Stimulated activated CD8-positive, alpha-beta memory T cell treated with anti-CD3 and anti-CD28 coated beads, Interleukin-7, amount 100 ng/mL, for 24 hours (primary cell): ENCODE measurements at regions not wholly inside any gene's neighbourhood (a gene's known extent, or its start where the extent isn't known, plus 50 kb on each side); places are given as distances from the start of the nearest gene placed in this dataset.

Experiments used
- DNase-seq: peaks from one replicate; pipeline ENCODE4 v3.0.0-alpha.2; 2020; ENCODE audit warnings: low read depth

DNA sequence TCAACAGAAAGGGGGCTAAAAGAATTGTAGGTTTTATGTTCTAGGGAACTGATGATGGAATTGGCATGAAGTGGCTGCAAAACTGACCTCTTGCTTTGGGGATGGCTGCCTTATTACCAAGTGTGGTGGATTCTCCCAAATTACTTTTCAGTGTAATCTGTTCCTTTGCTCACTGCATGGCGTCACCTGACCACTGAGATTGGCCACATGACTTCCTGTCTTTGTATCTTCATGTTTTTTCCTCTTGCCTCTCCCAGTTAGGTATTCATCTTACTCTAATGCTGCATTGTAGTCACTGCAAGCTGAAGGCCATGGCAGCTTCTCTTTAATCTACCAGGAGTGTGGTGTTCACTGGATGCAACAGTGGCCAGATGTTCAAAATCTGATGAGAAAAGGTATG is 257.7 kb upstream of the TNP1 start:
- DNase-seq: no peak

DNA sequence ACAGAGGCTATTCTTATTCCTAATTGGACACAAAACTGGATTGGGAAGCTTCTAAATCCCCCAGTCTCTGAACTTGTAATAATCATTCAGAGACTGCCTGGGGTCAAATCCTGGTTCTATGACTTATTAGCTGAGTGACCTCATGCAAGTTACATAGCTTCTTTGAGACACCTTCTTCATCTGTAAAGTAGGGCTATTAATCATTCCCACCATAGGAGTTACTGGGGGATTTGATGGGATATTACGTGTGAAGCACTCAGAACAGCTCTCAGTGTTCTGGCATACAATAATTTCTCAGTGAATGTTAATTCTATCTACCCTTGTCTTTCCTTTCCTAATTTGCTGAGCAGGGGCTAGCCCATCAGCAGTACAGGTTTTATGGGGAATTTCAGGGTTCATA is 256.7 kb upstream of the TNP1 start:
- DNase-seq: no peak

DNA sequence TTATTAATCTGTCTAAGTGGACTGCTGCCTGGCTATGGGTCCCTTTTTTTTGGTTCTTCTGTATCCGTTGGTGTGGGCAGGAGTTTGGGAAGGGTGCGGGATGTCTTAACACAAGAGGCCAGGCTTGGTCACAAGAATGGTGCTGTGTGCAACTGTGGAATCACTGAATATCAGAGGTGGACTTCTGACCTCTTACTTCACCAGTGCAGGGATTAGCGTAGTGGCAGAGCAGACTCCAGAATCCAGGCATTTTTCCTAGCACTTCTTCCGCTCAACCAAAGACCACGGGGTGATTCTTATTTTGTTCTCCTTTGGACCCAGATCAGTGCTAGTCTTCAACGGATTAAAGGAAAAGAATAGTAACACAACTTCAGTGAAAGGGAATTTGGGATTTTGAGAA is 254.3 kb upstream of the TNP1 start:
- DNase-seq: no peak

DNA sequence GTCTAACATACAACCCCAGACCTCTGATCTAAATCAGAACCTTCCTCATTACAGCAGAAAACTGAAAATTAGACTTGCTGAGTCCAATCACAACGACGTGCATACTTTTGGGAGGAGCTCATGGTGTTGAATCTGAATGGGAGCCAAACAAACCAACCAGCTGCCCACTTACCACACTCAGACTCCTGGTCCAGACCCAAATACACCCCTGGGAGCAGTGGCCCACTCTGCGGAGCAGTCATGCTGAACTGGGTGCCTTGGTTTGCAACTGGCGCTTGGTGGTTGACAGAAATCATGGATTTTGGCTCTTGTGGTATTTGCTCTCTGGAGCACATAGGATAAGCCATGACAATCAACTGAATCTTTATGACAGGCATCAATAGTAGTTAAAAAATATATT is 253.6 kb upstream of the TNP1 start:
- DNase-seq: no peak

DNA sequence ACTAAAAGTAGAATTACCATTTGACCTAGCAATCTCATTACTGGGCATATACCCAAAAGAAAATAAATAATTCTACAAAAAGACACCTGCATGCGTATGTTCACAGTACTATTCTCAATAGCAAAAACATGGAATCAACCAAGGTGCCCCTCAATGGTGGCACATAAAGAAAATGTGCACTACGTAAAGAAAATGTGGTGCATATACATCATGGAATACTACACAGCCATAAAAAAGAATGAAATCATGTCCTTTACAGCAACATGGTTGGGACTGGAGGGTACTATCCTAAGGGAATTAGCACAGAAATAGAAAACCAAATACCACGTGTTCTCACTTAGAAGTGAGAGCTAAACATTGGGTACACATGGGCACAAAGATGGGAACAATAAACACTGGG is 250.7 kb upstream of the TNP1 start:
- no peak for DNase-seq

DNA sequence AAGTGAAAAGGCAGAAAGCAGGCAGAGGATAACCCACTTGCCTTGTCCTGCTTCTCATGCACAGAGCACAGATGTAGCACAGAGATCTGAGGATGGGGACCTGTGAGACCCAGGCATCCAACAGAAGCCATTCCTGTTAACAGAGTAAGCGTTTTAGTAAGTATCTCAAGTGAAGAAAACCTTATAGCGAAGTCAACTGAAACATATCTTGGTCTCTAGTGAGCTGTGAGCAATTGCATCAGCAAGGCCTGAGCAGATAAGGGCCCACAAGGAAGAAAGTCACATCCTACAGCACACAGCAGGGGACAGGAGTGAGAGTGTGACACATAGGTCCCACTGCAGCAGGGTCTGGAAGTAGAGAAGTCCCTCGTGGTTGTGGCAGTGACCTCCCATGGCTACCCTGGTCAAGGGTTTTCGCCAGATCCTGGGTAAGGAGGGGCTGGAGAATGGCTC is 248.7 kb upstream of the TNP1 start:
- no peak for DNase-seq

DNA sequence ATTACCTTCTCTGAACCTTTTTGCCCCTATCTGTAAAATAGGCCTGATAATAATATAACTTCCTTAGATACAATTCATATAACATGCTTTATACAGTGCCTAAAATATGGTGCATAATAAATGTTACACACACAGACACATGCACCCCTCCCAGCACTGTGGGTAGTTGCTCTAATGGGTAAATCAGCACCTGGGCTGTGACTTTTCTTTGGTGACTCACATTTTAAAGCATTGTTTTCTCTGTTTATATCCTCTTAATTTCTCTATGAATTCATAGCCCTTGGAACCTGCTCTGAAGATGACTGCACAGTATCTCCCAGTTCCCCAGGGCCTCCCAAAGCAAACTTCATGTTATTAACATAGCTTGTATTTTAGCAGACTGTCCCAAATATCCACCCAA is 248.2 kb upstream of the TNP1 start:
- no peak for DNase-seq

DNA sequence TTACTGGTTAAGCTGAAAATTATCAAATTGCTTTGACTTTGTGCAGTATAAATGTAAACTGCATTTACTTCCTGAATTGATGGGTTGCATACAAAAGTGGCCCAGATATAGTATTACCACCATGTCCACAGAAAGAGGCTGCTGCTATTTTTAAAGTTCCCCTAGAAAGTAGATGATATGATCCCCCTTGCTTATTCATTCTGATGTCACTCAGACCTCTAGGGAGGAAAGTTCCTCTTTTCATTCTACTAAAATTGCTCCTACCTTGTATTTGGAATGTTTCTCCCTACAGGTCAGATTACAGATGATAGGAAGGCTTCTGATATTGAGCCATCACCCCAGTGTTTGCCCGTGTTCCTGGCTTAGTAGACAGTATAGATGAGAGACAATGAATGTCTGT is 247.6 kb upstream of the TNP1 start:
- DNase-seq: no peak

DNA sequence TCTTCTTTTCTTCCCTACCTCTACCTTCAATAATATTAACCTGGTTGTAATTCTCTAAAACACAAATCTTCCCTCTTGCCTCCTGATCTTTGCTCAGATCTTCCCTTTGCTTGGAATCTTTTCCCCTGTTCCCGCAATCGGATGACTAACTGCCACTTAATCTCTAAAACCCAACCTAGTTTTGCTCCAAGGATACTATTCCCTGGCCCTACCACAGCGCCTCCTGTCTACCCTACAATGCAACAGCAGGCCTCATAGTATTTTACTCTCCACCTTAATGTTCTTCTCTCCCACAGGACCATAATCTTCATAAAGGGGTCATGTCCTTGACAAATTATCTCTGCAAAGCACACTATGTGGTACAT is 246.8 kb upstream of the TNP1 start:
- DNase-seq: no peak

DNA sequence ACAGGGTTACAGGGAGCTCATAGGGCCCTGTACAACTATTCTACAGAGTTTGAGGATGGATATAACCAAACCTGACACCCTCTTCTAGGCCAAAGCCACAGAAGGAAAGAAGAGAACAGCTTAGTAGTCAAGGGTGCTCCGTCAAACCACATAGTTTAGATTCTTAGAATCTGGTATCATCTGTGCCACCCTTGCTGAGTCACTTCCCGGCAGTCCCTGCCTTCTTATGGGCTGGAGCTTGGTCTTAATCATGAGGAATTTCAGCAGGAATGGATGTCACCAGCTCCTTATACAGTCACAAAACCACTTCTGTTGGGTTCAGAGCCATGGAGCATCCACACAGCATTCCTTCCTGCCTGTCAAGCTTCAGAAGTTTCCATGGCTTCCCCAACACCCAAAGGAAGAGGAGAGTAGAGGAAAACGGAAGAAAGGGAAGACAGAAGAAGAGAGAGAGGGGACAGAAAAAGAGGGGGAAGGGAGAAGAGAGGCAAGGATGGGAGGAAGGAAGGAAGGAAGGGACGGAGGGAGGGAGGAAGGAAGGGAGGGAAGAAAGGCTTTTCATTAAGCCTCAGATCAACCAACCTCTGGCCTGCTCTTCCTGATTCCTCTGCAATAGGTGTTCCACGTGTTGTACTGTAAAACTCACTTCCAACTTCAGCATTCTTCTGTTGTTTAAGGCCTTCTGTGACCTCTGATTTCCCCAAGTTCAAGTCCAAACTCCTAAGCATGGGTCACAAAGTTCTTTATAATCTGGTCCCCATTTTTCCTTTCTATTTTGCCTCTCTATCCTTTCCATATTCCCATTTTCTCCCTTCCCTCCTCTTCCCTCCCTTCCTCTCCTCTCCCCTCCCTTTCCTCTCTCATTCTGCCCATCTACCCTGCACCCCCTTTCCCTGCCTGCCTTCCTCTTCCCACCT is 246.1 kb upstream of the TNP1 start:
- DNase-seq: no peak

DNA sequence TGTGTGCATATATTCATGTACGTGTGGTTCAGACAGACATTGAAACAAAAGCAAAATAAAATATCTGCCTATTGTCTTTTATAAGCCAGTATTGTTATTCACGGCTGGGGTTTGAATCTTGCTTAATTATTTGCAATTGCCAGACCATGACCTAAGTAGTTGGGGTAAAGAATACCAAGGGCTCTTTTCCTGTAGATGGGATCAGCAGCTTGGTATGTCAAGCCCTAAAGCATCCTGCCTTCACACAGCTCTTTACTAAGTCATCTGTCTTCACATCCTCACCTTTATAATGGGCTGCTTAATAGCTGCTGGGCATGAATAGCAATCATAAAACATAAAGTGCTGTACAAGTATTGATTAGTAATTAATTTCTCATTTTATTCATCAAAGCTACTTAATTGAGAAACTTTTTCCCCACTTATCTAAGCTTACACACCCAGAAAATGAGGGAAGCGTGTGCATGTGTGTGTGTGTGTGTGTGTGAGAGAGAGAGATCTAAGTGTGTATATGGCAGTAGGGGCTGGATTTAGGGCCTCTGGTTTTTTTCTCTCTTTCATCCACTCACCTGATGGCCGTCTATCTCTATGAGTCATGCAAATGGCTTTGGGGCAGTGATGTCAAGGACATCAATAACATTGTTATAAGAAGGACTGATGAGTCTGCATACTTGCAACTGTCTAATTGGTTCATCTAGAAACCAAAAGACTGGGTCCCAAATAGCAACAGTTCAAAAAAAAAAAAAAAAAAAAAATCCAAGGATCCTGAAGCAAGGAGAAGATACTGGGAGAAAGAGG is 244.1 kb upstream of the TNP1 start:
- DNase-seq: no peak

DNA sequence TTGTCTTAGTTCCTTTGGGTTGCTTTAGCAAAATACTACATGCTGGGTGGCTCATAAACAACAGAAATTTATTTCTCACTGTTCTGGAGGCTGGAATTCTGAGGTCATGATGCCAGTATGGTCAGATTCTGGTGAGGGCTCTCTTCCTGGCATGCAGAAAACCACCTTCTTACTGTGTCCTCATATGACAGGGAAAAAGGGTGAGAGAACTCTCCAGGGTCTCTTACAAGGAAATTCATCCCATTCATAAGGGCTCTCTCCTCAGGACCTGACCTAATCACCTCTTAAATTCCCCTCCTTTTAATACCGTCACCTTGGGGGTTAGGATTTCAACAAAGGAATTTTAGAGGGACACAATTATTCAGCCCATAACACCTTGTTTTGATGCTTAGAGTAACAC is 243.1 kb upstream of the TNP1 start:
- DNase-seq: no peak

DNA sequence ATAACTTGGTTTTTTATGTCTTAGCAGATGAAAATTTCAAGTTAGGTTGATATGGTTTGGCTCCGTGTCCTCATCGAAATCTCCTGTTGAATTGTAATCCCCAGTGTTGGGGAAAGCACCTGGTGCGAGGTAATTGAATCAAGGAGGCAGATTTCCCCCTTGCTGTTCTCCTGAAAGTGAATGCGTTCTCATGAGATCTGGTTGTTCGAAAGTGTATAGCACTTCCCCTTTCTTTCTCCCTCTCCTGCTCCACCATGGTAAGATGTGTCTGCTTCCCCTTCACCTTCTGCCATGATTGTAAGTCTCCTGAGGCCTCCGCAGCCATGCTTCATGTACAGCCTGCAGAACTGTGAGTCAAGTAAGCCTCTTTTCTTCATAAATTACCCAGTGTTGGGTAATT is 242.1 kb upstream of the TNP1 start:
- no peak for DNase-seq

DNA sequence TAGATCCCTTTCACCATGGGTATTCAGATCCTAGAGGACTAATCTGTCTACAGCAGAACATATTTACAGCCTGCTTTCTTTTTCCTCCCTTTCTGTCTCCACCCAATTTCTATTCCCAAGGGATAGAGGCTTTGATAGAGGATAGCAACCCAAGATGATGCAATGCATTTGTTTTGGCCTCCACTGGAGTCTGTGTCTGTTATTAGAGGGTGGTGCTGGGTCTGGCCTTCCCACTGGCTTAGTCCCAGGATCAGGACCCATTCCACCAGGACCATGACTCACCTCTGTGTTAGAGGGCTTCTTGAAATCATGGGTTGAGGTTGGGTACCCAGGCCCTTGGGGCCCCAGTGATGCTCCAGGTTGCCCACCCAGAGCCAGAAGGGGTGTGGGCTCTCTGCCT is 239.7 kb upstream of the TNP1 start:
- DNase-seq: no peak

DNA sequence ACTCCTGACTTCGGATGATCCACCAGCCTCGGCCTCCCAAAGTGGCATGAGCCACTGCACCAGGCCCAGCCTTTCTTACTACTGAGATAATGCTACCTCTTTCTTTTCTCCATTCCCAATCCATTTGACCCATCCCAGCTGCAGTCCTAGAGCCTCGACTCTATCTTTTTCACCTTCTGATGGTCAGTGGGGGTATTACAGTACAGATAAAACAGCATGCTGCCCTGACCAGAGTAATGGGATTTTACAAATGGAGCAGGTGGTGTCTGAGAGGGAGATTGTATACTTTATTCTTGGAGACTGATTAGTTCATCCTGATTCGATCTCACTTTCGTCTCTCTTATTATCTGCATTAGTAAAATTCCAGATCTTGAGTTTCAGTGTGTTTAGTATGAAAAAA is 238.6 kb upstream of the TNP1 start:
- DNase-seq: no peak

DNA sequence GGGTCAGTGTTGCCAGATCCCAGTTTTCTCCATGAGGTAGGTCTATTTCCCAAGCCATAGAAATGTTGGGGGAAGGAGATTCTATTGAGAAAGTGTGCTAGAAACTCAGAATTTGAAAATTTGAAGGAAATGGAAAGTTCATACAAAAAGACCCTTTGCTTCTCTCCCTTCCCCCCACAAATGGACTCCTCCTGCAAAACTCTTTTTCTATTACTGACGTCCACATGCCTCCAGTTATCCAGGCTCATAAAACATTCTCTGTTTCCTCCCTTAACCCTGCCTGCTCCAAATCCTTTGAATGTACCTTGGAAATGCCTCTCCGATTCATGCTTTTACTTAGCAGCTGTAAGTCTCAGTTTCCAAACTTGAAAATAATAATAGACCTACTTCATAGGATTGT is 237.5 kb upstream of the TNP1 start:
- DNase-seq: no peak

DNA sequence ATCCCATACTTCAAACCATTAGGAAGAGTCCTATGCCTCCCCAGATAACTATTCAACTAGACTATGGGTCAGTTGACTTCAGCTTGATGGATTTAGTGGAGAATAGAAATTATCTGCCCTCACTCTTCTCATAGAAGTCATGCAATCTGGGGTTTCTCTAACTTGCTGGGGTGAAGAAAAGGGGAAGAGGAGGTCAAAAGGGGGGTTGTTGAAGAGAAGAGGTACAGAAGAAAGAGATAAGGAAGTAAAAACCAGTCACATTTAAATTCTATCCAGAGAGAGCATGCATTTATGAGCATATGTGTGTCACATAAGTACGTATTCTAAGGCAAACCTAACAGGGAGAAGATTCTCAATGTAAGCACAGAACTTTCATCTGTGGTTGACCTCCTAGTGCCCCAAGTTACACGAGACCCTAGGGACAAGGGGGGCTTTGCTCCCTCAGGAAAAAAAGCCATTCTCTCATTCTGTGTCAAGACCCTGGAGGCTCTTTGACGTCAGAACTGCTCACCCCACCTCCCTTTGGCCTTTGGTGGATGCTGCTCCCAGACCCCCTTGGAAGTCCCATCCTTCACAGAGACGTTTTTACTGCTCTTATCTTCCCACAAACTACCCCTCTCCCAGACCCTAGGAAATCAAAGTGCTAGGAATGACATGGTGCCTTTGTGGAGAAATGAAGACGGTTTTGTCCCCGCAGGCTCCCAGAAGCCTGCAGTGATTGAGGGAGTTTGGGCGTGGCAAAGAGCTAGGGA is 236.8 kb upstream of the TNP1 start:
- no peak for DNase-seq

DNA sequence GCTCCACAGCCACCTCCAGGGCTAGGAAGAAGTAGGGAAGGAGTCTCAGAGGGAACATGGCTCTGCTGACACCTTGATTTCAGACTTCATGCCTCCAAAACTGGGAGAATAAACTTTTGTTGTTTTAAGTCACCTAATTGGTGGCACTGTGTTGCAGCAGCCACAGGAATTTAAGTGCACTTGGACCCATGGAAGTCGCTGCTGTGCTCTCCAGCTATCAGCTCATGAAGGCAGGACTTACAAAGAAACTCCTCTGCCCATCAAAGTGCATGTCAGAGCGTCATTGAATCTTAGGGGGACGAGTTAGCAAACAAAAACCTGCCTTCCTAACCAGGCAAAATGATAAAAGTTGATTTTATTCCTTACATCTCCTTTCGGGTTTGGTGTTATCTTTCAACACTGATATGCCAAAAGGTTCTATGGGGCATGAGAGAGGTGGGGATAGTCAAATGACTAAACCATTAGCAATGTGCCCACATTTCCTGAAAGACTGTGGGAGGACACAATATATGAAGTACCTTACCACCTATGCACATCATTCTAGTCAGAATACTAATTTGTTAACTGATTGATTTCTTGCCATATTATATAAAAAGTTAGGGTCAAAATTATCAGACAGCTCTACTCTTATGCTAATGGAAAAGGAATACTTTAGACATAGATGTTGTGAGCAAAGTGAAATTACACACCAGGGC is 235.8 kb upstream of the TNP1 start:
- DNase-seq: no peak

DNA sequence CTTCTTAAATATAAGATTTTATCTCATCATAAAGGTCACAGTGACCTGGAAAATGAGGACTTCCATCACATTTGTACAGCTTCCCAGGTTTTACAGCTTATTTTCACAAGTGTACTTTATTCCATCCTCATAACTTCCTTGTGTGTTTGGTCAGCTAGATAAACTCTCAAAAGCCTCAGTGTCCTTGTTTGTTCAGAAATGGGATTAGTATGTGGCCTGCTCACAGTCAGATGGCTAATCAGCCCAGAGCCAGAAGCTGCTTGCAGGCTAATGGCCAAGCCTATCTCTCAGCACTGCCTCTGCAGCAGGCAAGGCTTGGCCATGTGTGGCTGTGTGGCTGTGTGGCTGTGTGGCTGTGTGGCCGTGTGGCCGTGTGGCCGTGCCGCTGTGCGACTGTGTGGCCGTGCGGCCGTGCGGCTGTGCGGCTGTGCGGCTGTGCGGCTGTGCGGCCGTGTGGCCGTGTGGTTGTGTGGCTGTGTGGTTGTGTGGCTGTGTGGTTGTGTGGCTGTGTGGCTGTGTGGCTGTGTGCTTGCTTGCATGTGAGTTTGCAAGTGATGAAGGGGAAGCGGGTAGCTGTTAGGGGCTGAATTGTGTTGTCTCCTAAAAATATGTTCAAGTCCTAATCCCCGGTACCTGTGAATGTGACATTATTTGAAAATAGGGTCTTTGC is 233.0 kb upstream of the TNP1 start:
- DNase-seq: no peak

DNA sequence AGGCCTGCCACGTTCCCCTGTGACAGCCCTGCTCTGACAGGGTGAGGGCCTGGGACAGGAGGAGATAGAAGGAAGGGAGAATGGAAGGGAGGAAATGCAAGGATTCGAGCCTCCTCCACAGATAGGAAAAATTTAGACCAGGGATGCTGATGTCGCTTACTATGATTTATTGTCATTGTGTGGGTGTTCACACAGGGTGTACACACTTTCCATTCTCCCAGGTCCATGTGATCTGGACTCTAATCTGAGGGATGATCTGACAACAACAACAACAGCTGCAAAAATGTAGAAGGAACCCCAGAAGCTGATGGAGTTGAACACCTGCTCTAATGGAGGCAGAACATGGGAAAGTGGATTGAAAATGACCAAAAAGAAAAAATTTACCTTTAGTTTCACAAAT is 231.7 kb upstream of the TNP1 start:
- DNase-seq: no peak

DNA sequence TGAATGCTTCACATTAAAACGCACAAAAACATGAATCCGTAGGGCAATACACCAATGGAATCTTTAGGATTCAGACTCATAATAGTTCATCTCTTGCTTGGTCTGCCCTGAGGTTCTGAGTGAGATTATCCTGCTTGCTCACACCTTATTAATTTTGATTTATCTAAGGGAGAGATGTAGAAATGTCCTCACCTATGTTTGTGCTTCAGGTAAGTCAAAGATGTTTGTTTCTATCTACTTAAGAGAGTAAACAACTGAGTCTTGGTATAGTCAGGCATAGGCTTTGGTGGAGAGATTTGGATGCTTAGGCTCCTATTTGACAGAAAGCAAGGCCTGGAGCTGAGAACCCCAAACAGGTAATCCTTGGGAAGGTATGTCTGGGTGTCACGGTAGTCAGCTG is 231.0 kb upstream of the TNP1 start:
- DNase-seq: no peak

DNA sequence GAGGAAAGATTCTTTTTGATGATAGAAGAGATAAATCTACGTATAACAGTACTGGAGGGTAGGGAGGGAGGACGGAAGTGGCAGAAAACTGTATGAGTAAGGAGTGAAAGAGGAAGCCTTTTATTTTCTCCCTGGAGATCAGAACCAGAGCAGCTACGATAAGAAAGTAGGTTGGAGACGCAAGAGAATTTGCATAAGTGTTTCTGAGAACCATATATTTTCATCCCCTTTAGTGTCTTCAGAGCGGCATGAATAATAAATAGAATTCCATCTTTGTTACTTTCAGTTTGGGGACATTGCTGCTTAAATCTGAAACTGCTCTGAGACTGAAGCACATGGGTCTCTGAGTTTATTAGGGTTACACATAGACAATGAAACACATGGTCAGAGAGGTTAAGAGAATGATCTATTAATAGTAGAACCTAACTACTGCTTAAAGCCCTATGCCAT is 230.2 kb upstream of the TNP1 start:
- no peak for DNase-seq
